ENCODE measurements at regions not wholly inside any gene's neighbourhood (a gene's known extent, or its start where the extent isn't known, plus 50 kb on each side); places are given as distances from the start of the nearest gene placed in this dataset.
"Not testable (repeated sequence)": the region's sequence is repeated elsewhere in the genome, so short reads cannot be mapped to it uniquely, and the experiment has no call there.

DNA sequence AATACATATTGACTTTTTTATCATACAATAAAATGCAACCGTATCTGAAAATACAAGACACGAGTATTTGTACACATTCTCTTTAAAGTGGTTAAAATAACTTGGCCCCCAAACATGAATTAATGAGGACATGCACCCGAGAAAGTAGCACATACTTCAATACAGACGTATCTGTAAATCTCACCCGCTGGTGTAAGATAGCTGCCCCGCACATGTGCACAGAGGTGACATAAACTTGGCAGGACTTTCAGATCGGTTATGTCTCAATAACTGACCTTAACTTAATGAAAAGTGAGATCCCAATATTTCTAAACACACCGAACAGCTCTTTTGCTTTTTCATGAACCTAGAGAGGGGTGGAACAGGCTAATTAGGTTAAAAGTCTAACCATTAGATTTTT is 91.5 kb upstream of the RPS6KA2 start:
- no peak for DNase-seq

GRCh38 chr6:166716910-166717617 is 90.0 kb upstream of the RPS6KA2 start:
- DNase-seq, result no peak

DNA sequence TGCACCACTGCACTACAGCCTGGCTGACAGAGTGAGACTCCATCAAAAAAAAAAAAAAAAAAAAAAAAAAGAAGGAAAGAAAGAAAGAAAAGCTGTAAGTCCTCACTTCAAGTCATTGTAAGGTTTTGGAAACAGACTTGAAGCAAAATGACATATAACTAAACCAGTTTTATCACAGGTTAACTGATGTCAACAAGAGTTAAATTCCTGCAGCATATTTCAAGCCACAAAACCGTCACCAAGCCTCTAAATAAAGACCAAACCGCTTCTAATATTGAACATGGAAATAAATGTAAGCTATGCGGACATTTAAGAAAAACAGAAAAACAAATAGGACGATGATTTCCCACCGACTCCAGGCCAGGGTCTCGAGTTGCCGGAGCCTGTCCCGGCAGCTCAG is 88.9 kb upstream of the RPS6KA2 start:
- DNase-seq, result no peak

GRCh38 chr6:166715065-166715464 is 88.0 kb upstream of the RPS6KA2 start:
- DNase-seq, result no peak

DNA sequence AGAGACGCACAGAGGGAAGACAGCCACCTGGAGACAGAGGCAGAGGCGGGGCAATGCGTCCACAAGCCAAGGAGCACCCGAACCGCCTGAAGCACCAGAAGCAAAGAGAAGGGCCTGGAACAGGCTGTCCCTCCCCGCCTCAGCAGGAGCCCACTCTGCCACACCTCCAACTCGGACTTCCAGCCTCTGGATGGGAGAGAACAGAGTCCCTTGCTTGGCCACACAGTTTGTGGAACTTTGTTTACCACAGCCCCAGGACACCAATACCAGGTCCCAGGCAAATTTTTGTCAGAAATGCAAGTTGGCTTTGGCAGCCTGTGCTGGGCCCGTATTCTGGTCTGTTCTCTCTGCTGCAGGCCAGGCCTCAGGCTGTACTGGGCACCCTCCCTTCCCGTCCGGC is 87.5 kb upstream of the RPS6KA2 start:
- no peak for DNase-seq

DNA sequence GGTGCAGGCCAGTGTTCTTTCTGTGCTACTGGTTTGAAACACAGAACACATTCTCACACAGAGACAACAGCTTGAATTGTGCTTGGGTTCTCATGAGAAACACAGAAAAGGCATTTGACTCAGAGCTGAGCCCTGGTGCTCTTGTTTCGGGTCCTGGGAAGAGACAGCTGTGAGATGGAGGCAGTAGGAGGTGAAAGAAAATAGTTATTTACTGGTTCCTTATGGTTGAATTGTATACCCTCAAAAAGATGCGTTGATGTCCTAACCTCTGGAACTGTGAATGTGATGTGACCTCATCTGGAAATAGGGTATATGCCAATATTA is 87.1 kb upstream of the RPS6KA2 start:
- DNase-seq, result no peak

- DNase-seq, result no peak
Observed at GRCh38 chr6:166713434-166714186, 86.6 kb upstream of the RPS6KA2 start.

DNA sequence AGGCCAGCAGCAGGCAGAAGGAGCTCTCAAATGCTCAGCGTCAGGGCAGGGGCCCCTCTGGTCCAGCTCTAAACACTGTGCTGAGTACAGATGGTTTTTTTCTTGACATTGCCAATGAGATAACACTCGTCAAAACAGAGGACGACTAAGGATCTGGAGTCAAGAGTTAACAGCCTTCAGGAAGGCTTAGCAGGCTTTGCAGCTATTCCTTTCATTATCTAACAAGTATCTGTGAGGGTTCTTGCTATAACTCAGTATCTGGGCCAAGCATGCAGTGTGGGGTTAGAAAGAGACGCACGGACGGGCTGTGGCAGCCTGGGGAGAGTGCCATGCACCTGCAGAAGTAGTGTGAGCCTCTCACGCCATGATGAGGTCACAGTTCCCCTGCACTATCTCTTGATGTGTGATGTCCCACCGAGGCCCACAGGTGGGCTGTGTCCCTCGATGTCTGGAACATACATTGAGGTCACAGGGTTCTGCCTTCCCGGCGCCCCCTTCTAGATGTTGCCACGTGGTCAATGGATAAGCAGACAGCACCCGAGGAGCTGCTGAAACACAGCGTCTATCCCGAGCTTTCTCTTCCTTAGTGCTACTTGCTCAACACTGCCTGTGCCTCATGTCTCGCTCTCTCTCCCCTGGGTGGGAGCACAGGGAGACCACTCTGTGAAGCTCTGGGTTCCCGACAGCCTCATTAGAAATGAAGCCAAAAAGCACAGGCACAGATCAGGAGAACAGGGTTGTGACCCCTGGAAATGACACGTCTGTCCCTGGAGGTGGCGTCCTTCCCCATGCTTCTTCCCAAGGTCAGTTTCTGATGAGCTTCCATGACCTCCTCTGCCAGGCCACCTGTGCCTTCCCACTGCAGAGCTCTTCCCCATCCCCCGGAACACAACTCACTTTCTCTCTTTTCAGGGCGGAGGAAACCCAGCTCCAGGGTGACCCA is 85.5 kb upstream of the RPS6KA2 start:
- DNase-seq, result no peak

GRCh38 chr6:166710084-166710483 is 83.0 kb upstream of the RPS6KA2 start:
- no peak for DNase-seq

DNA sequence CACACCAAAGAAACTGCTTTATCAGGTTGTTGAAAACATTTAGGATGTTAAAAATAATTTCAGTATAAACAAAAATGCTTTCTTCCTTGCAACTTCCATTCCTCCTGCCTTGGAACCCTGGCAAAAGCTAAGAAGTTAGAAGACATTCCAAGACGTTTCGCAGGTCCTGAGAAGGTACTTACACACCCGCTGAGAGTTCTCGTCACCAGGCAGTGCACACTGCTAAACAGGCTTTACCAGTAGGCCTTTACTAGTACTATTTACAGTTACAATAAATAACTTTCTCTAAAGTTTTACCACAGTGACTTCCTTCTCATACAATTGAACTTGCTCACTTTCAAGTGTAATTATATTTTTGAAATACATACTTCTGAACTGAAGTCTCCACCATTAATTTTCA is 81.4 kb upstream of the RPS6KA2 start:
- no peak for DNase-seq

GRCh38 chr6:166707045-166707444 is 80.0 kb upstream of the RPS6KA2 start:
- DNase-seq, result no peak

DNA sequence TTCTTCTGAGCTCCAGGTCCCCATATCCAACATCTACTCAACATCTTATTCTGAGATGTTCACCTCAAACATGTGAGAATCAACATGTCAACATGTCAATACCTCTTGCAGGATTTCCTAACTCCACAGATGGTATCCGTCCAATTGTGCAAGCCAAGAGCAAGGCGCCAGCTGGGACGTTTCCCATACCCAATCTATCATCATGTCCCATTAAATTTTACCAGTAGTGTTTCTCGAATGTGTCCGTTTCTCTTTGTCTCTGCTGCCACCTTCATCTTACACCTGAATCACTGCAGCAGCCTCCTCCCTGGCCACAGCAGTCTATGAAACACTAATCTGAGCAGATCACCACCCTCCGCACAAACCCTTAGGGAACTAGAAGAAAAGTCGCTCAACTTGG is 78.0 kb upstream of the RPS6KA2 start:
- no peak for DNase-seq

DNA sequence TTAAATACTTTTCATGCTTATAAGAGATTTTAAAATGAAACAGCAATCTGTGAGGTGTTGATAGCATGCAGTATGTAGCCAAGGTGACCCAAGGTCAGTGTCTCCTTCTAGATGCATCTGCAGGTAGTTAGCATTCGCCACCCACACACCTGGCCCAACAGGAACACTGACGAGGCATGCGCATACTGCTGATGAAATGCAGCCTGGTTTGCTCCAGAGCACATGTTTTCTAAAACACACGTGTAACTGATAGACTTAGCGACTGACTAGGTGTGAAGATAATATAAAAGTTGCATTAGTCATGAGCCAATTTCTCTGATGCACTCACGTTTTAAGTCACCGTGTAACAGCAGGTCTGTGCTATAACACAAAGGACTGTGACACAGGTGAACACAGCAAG is 77.1 kb upstream of the RPS6KA2 start:
- no peak for DNase-seq

GRCh38 chr6:166703149-166703710 is 76.2 kb upstream of the RPS6KA2 start:
- DNase-seq, result no peak

DNA sequence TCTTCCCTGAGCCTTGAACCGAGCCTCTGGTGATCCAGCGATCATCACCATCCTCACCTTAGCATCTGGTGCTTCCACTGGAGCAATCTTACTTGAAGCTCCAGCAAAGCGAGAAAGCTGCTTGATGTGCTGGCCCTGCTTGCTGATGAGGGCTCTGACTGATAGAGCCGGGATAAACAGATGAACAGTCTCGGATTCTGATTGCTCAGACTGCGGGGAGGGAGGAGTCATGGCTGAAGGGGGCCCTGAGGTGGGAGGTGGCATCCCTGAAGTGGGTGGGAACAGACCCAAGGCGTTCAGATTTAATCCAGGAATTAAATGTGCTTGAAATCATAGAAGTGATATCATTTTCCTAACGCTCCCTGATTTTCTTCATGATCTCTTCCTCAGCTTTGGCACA is 74.4 kb upstream of the RPS6KA2 start:
- DNase-seq, result not testable (repeated sequence)

DNA sequence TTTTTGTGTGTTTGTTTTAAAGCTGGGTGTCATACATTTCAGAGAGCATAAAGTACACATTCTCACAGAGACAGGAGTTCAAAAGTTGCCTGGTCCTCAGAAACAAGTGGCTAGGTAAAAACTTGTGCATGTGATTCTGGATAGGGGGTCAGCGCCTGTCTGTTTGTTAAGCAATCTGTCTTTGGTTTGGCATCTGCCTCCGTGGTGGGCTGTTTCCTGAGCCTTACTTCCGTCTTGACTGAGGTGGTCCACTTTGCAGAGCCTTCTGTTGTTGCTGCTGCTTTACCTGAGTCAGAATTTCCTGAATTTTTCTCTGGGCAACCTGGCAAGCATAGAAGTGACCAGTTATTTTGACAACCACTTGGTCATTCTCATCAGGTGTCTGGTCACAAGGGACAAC is 73.8 kb upstream of the RPS6KA2 start:
- not testable (repeated sequence) for DNase-seq

GRCh38 chr6:166697113-166697512 is 70.1 kb upstream of the RPS6KA2 start:
- no peak for DNase-seq

- no peak for DNase-seq
Observed at GRCh38 chr6:166693880-166694279, 66.8 kb upstream of the RPS6KA2 start.

DNA sequence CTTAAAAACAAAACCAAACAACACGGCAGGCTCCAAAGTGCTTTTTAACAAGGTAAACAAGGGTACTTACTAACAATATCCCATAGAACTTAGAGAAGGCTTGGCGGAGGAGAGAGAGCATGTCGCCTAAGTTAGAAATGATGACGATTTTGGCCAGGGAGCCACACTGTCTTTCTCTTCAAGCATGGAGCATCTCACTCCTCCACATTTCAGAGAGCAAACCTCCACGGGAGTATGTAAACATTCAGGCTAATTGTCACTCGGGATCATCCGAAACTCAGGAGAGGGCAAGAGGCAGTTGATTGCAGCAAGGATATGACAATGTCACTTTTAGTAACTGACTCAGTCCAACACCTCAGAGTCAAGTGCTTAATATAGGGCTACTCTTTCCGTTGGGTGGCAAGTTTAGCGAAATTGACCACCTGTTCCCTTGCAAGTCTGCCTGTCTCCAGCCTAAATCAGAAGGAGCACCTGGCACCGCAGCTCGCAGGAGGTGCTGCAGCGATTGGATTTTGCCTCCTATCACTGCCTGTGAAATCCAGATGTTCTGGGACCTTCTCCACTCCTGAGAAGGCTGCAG is 65.8 kb upstream of the RPS6KA2 start:
- DNase-seq, result no peak

DNA sequence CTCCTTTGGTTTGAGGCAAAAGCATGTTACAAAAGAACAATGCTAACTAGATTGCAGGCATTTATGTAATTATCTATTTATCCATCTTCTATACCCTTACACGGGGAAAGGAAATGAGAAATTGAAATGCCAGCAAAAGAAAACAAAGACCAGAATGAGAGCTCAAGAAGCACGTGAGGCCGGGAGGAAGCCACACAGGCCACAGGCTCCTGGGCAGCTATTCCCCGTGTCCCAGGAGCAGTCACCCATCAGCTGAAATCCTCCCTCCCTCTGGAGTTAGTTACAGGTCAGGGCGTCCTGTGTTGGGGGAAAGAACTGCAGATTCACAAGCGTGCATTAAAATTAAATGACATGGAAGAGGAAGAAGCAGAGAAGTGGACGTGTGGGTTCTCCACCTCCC is 64.7 kb upstream of the RPS6KA2 start:
- no peak for DNase-seq

GRCh38 chr6:166691199-166691598 is 64.1 kb upstream of the RPS6KA2 start:
- no peak for DNase-seq

- no peak for DNase-seq
Observed at GRCh38 chr6:166689687-166690086, 62.6 kb upstream of the RPS6KA2 start.

- no peak for DNase-seq
Observed at GRCh38 chr6:166688901-166689300, 61.9 kb upstream of the RPS6KA2 start.
